H9 (cell line): ENCODE measurements at regions not wholly inside any gene's neighbourhood (a gene's known extent, or its start where the extent isn't known, plus 50 kb on each side); places are given as distances from the start of the nearest gene placed in this dataset.

Source experiments
- DNase-seq: peaks from one replicate; pipeline ENCODE4 v3.0.0-alpha.2; 2017
- H2AFZ ChIP-seq: one replicate; pipeline ENCODE4 v1.6.1; 2013; ENCODE audit warnings: mild to moderate bottlenecking, low read length, control low read depth, moderate library complexity
- H2AK5ac ChIP-seq: 2 replicates; pipeline ENCODE4 v1.6.1; 2013; ENCODE audit warnings: low read length, control low read depth, mixed read lengths; ENCODE audit not compliant: insufficient read length
- H2BK120ac ChIP-seq: one replicate; pipeline ENCODE4 v1.6.1; 2013; ENCODE audit warnings: low read depth, mild to moderate bottlenecking, low read length, control low read depth, inconsistent platforms; ENCODE audit not compliant: poor library complexity, severe bottlenecking
- H2BK12ac ChIP-seq: 2 replicates; pipeline ENCODE4 v1.6.1; 2013; ENCODE audit warnings: low read length, control low read depth, mixed read lengths, low read depth; ENCODE audit not compliant: insufficient read length
- H2BK15ac ChIP-seq: 2 replicates; pipeline ENCODE4 v1.6.1; 2013; ENCODE audit warnings: low read depth, low read length, control low read depth
- H2BK20ac ChIP-seq: one replicate; pipeline ENCODE4 v1.6.1; 2013; ENCODE audit warnings: low read depth, mild to moderate bottlenecking, low read length, control low read depth, inconsistent platforms; ENCODE audit not compliant: poor library complexity, severe bottlenecking
- H2BK5ac ChIP-seq: 2 replicates; pipeline ENCODE4 v1.6.1; 2013; ENCODE audit warnings: low read length, control low read depth, mixed read lengths; ENCODE audit not compliant: insufficient read length
- H3K14ac ChIP-seq: 2 replicates; pipeline ENCODE4 v1.6.1; 2013; ENCODE audit warnings: low read length, control low read depth; ENCODE audit not compliant: insufficient read depth
- H3K18ac ChIP-seq: 2 replicates; pipeline ENCODE4 v1.6.1; 2013; ENCODE audit warnings: low read depth, mild to moderate bottlenecking, mixed read lengths, low read length, control low read depth; ENCODE audit not compliant: insufficient read length
- H3K23ac ChIP-seq: 2 replicates; pipeline ENCODE4 v1.6.1; 2013; ENCODE audit warnings: low read length, control low read depth, mixed read lengths, low read depth; ENCODE audit not compliant: insufficient read length
- H3K23me2 ChIP-seq: 2 replicates; pipeline ENCODE4 v1.6.1; 2013; ENCODE audit warnings: low read depth, mild to moderate bottlenecking, mixed read lengths, low read length, control low read depth; ENCODE audit not compliant: insufficient read length, poor library complexity, severe bottlenecking
- H3K27ac ChIP-seq: 2 replicates; pipeline ENCODE4 v1.5.1; 2013; ENCODE audit warnings: low read length, control low read depth, mixed read lengths, low read depth; ENCODE audit not compliant: insufficient read length
- H3K27me3 ChIP-seq: 2 replicates; pipeline ENCODE4 v1.6.1; 2013; ENCODE audit warnings: low read length, control low read depth, inconsistent platforms; ENCODE audit not compliant: insufficient read depth
- H3K4ac ChIP-seq: 2 replicates; pipeline ENCODE4 v1.6.1; 2013; ENCODE audit warnings: low read depth, mild to moderate bottlenecking, control low read depth, inconsistent platforms, low read length, moderate library complexity
- H3K4me1 ChIP-seq: 2 replicates; pipeline ENCODE4 v1.6.1; 2013; ENCODE audit warnings: low read length, control low read depth, inconsistent platforms; ENCODE audit not compliant: insufficient read depth
- H3K4me2 ChIP-seq: 2 replicates; pipeline ENCODE4 v1.6.1; 2013; ENCODE audit warnings: low read length, control low read depth, mixed read lengths; ENCODE audit not compliant: insufficient read length, insufficient read depth
- H3K56ac ChIP-seq: 2 replicates; pipeline ENCODE4 v1.6.1; 2013; ENCODE audit warnings: low read depth, mild to moderate bottlenecking, mixed read lengths, low read length, control low read depth; ENCODE audit not compliant: insufficient read length
- H3K79me1 ChIP-seq: 2 replicates; pipeline ENCODE4 v1.6.1; 2013; ENCODE audit warnings: low read depth, mild to moderate bottlenecking, moderate library complexity, low read length, control low read depth, inconsistent platforms; ENCODE audit not compliant: insufficient read depth, poor library complexity, severe bottlenecking
- H3K79me2 ChIP-seq: 2 replicates; pipeline ENCODE4 v1.6.1; 2013; ENCODE audit warnings: low read length, control low read depth, inconsistent platforms; ENCODE audit not compliant: insufficient read depth
- H3K9ac ChIP-seq: 2 replicates; pipeline ENCODE4 v1.6.1; 2013; ENCODE audit warnings: low read length, control low read depth, mixed read lengths; ENCODE audit not compliant: insufficient read length; ENCODE audit errors: extremely low read depth
- H3K9me3 ChIP-seq: one replicate; pipeline ENCODE4 v1.6.1; 2013; ENCODE audit warnings: low read depth, low read length, inconsistent platforms; ENCODE audit not compliant: control insufficient read depth
- H3T11ph ChIP-seq: one replicate; pipeline ENCODE4 v1.6.1; 2013; ENCODE audit warnings: mild to moderate bottlenecking, low read length, control low read depth, inconsistent platforms
- H4K20me1 ChIP-seq: one replicate; pipeline ENCODE4 v1.6.1; 2013; ENCODE audit not compliant: control insufficient read depth, insufficient read length, insufficient read depth
- H4K5ac ChIP-seq: 2 replicates; pipeline ENCODE4 v1.6.1; 2013; ENCODE audit warnings: low read depth, mild to moderate bottlenecking, mixed read lengths, low read length, control low read depth; ENCODE audit not compliant: insufficient read length
- H4K8ac ChIP-seq: replicated peaks from 2 replicates; pipeline ENCODE4 v1.6.1; 2013; ENCODE audit warnings: low read length, control low read depth, mixed read lengths, low read depth; ENCODE audit not compliant: insufficient read length
- H4K91ac ChIP-seq: 2 replicates; pipeline ENCODE4 v1.6.1; 2013; ENCODE audit warnings: low read depth, mild to moderate bottlenecking, moderate library complexity, mixed read lengths, low read length, control low read depth; ENCODE audit not compliant: insufficient read length
- H3K27ac Mint-ChIP-seq, 3 experiments: 2 replicates in 2 of 3; 3 replicates in 1 of 3; pipeline ENCODE4 v1.8.0; 2020 to 2021; ENCODE audit warnings: mixed read lengths in 3 of 3, mild to moderate bottlenecking in 1 of 3, moderate library complexity in 1 of 3
- H3K27me3 Mint-ChIP-seq: 2 replicates; pipeline ENCODE4 v1.8.0; 2021; ENCODE audit warnings: low read depth, mild to moderate bottlenecking, moderate library complexity, mixed read lengths
- H3K36me3 Mint-ChIP-seq, 3 experiments: 2 replicates in 2 of 3; 3 replicates in 1 of 3; pipeline ENCODE4 v1.8.0; 2020 to 2021; ENCODE audit warnings: low read depth in 3 of 3, mixed read lengths in 3 of 3; ENCODE audit not compliant: insufficient read depth in 1 of 3
- H3K4me1 Mint-ChIP-seq, 2 experiments: 2 replicates each; pipeline ENCODE4 v1.8.0; 2020; ENCODE audit warnings: mixed read lengths in 2 of 2
- H3K4me3 Mint-ChIP-seq, 2 experiments: 2 replicates in 1 of 2; 3 replicates in 1 of 2; pipeline ENCODE4 v1.8.0; 2020 to 2021; ENCODE audit warnings: mild to moderate bottlenecking in 2 of 2, mixed read lengths in 2 of 2, moderate library complexity in 1 of 2
- H3K9me3 Mint-ChIP-seq, 2 experiments: 2 replicates in 1 of 2; 3 replicates in 1 of 2; pipeline ENCODE4 v1.8.0; 2020; ENCODE audit warnings: mild to moderate bottlenecking in 2 of 2, mixed read lengths in 2 of 2, moderate library complexity in 1 of 2
- WGBS: extraction: QIAGEN DNeasy Blood & Tissue Kit; methylation state at CpG from one replicate; pipeline ENCODE4 v1.1.7; 2013; ENCODE audit warnings: missing lambda C conversion rate, low lambda C conversion rate, mixed read lengths; ENCODE audit not compliant: insufficient read length; ENCODE audit errors: extremely low coverage; 5-methylcytosine and 5-hydroxymethylcytosine counted together
- TF ChIP-seq, protein P1 (sequence below): fragments of 200-600 bp; sonication (generic); conservative IDR thresholded peaks from 3 replicates; pipeline ENCODE4 v1.8.0; 2021; ENCODE audit warnings: antibody characterized with exemption, mild to moderate bottlenecking

DNA sequence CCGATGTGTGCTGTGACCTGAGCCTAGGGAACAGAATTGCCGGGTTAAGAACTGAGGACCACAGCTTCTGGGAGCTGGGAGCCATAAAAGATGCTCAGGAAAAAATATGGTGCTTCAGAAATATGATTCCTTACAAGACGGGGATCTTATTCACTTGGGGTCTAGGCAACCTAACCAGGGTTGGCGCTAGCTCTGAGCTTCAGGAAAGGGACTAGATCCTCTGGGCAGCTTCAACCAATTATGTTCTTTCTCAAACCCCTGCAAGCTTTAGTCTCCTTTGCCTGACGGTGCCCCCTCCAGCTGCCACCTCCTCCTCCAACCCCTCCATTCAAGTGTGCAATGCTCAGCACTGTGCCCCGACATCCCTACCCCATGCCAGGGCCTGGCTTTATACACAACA lies 634.1 kb upstream of the CADM1 start:
- no peak overlapping the region for H2BK5ac ChIP-seq
- no peak overlapping the region for H4K8ac ChIP-seq
- H2AFZ ChIP-seq: no peak overlapping the region
- H4K91ac ChIP-seq: no peak overlapping the region
- no peak overlapping the region for H2BK12ac ChIP-seq
- H3K79me1 ChIP-seq: no peaks in the 10 kb centered on the region
- H3K14ac ChIP-seq: no peak overlapping the region
- Mint-ChIP-seq H3K9me3 (no peaks in the 10 kb centered on the region), H3K4me3 (no peak overlapping the region), H3K36me3 (no peaks in the 10 kb centered on the region), H3K27ac (no peak overlapping the region), H3K4me1 (peaks cover 14 to 15% of the 10 kb centered on the region in 2 experiments), H3K27me3 (no peaks in the 10 kb centered on the region)
- H2BK20ac ChIP-seq: no peak overlapping the region
- no peak for DNase-seq
- no peak overlapping the region for H3T11ph ChIP-seq
- no peaks in the 10 kb centered on the region for H3K79me2 ChIP-seq
- H3K4me2 ChIP-seq: no peak overlapping the region
- no peaks in the 10 kb centered on the region for H3K27me3 ChIP-seq
- no peaks in the 10 kb centered on the region; the same call in 1 of the 2 replicates for H3K4me1 ChIP-seq
- H2AK5ac ChIP-seq: no peak overlapping the region
- no peak overlapping the region for H3K23ac ChIP-seq
- TF ChIP-seq, protein P1, sequence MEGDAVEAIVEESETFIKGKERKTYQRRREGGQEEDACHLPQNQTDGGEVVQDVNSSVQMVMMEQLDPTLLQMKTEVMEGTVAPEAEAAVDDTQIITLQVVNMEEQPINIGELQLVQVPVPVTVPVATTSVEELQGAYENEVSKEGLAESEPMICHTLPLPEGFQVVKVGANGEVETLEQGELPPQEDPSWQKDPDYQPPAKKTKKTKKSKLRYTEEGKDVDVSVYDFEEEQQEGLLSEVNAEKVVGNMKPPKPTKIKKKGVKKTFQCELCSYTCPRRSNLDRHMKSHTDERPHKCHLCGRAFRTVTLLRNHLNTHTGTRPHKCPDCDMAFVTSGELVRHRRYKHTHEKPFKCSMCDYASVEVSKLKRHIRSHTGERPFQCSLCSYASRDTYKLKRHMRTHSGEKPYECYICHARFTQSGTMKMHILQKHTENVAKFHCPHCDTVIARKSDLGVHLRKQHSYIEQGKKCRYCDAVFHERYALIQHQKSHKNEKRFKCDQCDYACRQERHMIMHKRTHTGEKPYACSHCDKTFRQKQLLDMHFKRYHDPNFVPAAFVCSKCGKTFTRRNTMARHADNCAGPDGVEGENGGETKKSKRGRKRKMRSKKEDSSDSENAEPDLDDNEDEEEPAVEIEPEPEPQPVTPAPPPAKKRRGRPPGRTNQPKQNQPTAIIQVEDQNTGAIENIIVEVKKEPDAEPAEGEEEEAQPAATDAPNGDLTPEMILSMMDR: no peak
- no peak overlapping the region for H2BK15ac ChIP-seq
- no peak overlapping the region for H3K56ac ChIP-seq
- H2BK120ac ChIP-seq: no peak overlapping the region
- H4K5ac ChIP-seq: no peak overlapping the region
- H3K23me2 ChIP-seq: no peaks in the 10 kb centered on the region
- H3K18ac ChIP-seq: no peak overlapping the region
- H3K4ac ChIP-seq: no peak overlapping the region
- no peak overlapping the region for H3K9ac ChIP-seq
- no peak overlapping the region for H3K27ac ChIP-seq
- no peaks in the 10 kb centered on the region for H3K9me3 ChIP-seq
- WGBS: no CpG with 5 or more reads among the region's 6 CpGs
- no peaks in the 10 kb centered on the region for H4K20me1 ChIP-seq
